ENCODE measurements at regions not wholly inside any gene's neighbourhood (a gene's known extent, or its start where the extent isn't known, plus 50 kb on each side); places are given as distances from the start of the nearest gene placed in this dataset.

GRCh38 chr2:176552501-176553135, 283.4 kb downstream of the MTX2 start:
- no peak for TF ChIP-seq RFX5 (IDR thresholded peaks at IDR 0.05)
- TF ChIP-seq REST (IDR thresholded peaks at IDR 0.05) = no peak
- TF ChIP-seq CTCF (IDR thresholded peaks at IDR 0.05) = no peak
- TF ChIP-seq FOSL2 (IDR thresholded peaks at IDR 0.05) = no peak
- TF ChIP-seq FOSL2 (CRISPR knock-in tag; IDR thresholded peaks at IDR 0.05) = no peak
- TF ChIP-seq ZFP36 (IDR thresholded peaks at IDR 0.05; ENCODE audit: borderline replicate concordance, partially characterized antibody) = no peak
- TF ChIP-seq CBX8 (IDR thresholded peaks at IDR 0.05) = no peak
- no peak for TF ChIP-seq CBX2 (IDR thresholded peaks at IDR 0.05; ENCODE audit: borderline replicate concordance, low read depth)
- TF ChIP-seq POLR2A (IDR thresholded peaks at IDR 0.05; ENCODE audit: low read length) = no peak
- TF ChIP-seq MAZ (IDR thresholded peaks at IDR 0.05; ENCODE audit: borderline replicate concordance, low read depth, low read length) = no peak
- TF ChIP-seq CHD2 (IDR thresholded peaks at IDR 0.05; ENCODE audit: low read length, partially characterized antibody) = no peak
- TF ChIP-seq MAX (IDR thresholded peaks at IDR 0.05) = no peak
- no peak for TF ChIP-seq HOXB13 (CRISPR knock-in tag; IDR thresholded peaks at IDR 0.05; ENCODE audit: low read depth)
- TF ChIP-seq USF2 (IDR thresholded peaks at IDR 0.05) = no peak
- TF ChIP-seq RCOR1 (IDR thresholded peaks at IDR 0.05; ENCODE audit: low read depth, low read length) = no peak

Measured in A549 (cell line).